Spinal cord (tissue), 9 donors: ENCODE measurements at regions not wholly inside any gene's neighbourhood (a gene's known extent, or its start where the extent isn't known, plus 50 kb on each side); places are given as distances from the start of the nearest gene placed in this dataset.

Experiments used
- DNase-seq, 6 donors: peaks; one replicate each; pipeline versions ENCODE4 v3.0.0 to v3.0.0-alpha.2; 2013 to 2015; ENCODE audit warnings: low spot score in 6 of 6, low read depth in 4 of 6
- H3K27ac ChIP-seq: one replicate; pipeline ENCODE4 v1.5.1; 2013; ENCODE audit warnings: low read depth, low read length, control low read depth
- H3K27me3 ChIP-seq: one replicate; pipeline ENCODE4 v1.6.1; 2013; ENCODE audit warnings: low read length; ENCODE audit not compliant: control insufficient read depth, insufficient read depth
- H3K36me3 ChIP-seq: one replicate; pipeline ENCODE4 v1.6.1; 2013; ENCODE audit warnings: low read length; ENCODE audit not compliant: control insufficient read depth, insufficient read depth
- H3K4me1 ChIP-seq: one replicate; pipeline ENCODE4 v1.6.1; 2013; ENCODE audit warnings: low read length; ENCODE audit not compliant: control insufficient read depth, insufficient read depth
- H3K4me3 ChIP-seq: one replicate; pipeline ENCODE4 v1.5.1; 2013; ENCODE audit warnings: low read depth, low read length, control low read depth
- H3K9me3 ChIP-seq: one replicate; pipeline ENCODE4 v1.6.1; 2013; ENCODE audit warnings: low read length; ENCODE audit not compliant: control insufficient read depth, insufficient read depth
- WGBS: methylation state at CpG from one replicate; pipeline ENCODE4 v1.1.5; 2013; ENCODE audit warnings: missing lambda C conversion rate; ENCODE audit not compliant: insufficient coverage; 5-methylcytosine and 5-hydroxymethylcytosine counted together
- donor health status: healthy.

DNA sequence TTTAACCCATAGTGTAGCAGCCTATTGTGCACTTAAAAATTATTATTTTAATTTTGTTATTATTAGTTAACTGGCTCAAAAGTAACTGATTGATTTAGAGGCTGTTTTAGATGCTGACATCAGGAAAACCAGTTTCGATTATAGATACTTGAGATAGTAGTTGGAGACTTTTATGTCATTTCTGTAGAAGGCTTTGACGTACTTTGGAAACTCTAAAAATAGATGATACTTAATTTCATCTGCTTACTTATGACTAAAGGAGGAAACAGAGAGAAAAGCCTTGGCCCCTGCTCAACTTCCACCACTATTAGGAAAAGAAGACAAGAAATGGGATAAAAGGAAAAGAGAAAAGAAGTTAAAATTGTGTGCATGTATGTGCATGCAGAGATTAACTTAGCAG is 219.3 kb upstream of the HMGA2 start:
- no peak overlapping the region for H3K27ac ChIP-seq
- no peak overlapping the region for H3K4me3 ChIP-seq
- H3K4me1 ChIP-seq, result peaks cover 3% of the 10 kb centered on the region
- no peaks in the 10 kb centered on the region for H3K27me3 ChIP-seq
- H3K9me3 ChIP-seq, result no peaks in the 10 kb centered on the region
- H3K36me3 ChIP-seq, result no peaks in the 10 kb centered on the region
- no peak for DNase-seq
- no CpG with 5 or more reads among the region's 2 CpGs for WGBS

DNA sequence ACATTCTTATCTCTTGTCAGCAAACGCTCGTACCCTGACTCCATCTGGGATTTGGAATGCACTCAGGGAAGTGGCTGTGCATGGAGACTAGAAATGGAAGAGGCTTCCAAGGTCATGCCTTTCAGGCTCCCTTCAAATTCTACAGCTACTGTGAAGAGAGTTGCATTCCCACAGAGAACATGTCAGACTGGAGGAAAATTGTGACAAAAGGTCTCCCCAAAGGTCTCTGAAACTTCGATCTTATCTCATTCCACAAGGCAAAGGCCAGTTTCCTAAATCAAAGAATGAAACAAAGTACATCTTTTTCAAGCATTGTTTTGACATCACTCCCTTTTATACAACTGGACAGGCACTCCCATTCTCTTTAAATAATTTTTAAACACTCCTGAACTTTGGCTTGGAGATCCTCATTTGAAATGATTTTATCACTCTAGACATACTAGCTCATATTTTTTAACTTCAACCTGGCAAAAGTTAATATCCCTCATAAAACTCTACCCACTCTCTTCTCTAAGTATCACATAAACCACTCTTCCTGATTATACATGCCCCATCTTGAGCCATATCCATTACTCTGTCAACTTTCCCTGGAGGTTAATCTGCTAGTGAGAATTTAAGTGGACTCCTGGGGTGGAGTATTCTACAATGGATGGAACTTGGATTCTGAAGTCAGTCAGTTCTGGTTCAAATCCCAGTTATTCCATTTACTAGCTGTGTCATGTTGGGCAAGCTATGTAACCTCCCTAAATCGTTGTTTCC is 218.1 kb upstream of the HMGA2 start:
- no peak overlapping the region for H3K27ac ChIP-seq
- H3K4me1 ChIP-seq, result peaks cover 3% of the 10 kb centered on the region
- DNase-seq, result no peak
- no peaks in the 10 kb centered on the region for H3K9me3 ChIP-seq
- no peaks in the 10 kb centered on the region for H3K36me3 ChIP-seq
- H3K4me3 ChIP-seq, result no peak overlapping the region
- H3K27me3 ChIP-seq, result no peaks in the 10 kb centered on the region
- WGBS, result 81% methylated on average over 3 of the region's 4 CpGs

DNA sequence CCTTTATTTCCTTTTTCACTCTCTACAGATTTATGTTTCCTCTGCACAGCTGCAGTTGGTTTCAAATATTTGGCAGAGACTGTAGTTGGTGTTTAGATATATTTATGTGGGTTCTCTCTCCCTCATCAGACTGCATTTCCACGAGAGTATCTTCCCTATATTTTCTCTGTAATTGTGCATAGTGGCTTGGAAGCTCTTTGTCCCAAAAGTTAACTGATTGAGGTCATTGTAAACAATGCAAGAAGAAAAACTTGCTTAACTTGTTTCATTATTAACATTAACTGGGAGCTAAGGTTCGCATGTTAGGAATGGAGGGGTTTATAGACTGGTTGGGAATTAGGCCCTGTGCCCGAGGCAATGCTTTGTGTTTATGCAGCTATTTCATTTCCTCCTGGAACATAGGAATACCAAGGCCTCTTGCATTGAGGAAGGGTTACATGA is 216.9 kb upstream of the HMGA2 start:
- DNase-seq, result no peak
- no CpG with 5 or more reads among the region's 3 CpGs for WGBS
- Histone ChIP-seq H3K4me1 (peaks cover 3% of the 10 kb centered on the region), H3K36me3 (no peaks in the 10 kb centered on the region), H3K4me3 (no peak overlapping the region), H3K27me3 (no peaks in the 10 kb centered on the region), H3K9me3 (no peaks in the 10 kb centered on the region), H3K27ac (no peak overlapping the region)

DNA sequence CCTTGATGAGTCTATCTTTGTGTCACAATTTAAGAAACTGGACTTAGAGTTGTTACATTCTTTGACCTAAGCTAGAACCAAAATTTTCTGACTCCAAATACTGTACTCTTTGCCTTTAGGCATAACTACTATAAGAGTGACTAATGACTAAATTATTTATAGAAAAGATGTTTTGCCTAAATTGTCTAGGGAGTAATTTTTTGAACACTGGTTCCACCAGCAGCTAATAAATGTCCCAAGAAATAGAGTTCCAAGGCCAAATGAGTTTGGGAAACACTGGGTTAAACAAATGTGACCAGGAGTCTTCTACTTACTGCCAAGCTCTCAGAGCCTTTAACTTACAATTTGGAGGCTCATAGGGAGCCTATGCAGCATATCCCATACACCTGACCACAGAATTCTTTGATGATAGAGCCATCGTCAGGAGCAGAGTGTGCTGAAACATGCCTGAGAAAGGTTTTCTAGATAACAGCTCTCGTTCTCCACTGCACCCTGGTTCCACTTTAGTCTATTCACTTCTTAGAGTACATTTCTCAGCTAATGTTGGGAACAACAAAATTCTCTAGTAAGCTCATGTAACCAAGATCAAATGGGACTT is 215.9 kb upstream of the HMGA2 start:
- Histone ChIP-seq H3K36me3 (no peaks in the 10 kb centered on the region), H3K9me3 (no peaks in the 10 kb centered on the region), H3K4me1 (no peaks in the 10 kb centered on the region), H3K27me3 (no peaks in the 10 kb centered on the region), H3K27ac (no peak overlapping the region), H3K4me3 (no peak overlapping the region)
- 100% methylated on average over 1 of the region's 2 CpGs for WGBS
- DNase-seq, result no peak

DNA sequence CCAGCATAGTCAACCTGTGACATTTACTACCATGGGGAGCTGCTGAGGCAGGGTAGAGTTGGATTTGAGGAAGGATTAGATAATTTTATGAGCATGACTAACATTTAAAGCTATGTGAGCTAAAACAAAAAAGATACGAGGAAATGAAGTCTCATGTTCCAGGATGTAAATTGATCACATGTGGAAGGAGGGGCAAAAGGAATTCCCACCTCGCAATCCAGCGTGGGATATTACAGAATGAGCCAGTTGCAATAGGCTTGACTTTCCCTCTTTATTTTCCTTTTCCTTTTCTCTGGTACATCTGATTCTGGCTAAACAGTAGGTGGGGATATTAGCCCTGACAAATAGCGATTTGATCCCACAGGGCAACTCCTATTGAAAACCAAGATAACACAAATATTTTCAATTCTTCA is 214.9 kb upstream of the HMGA2 start:
- no CpG with 5 or more reads among the region's 4 CpGs for WGBS
- no peaks in the 10 kb centered on the region for H3K27me3 ChIP-seq
- H3K36me3 ChIP-seq, result no peaks in the 10 kb centered on the region
- no peaks in the 10 kb centered on the region for H3K4me1 ChIP-seq
- H3K4me3 ChIP-seq, result no peak overlapping the region
- no peaks in the 10 kb centered on the region for H3K9me3 ChIP-seq
- no peak for DNase-seq
- no peak overlapping the region for H3K27ac ChIP-seq

GRCh38 chr12:65611396-65611795 is 212.9 kb upstream of the HMGA2 start:
- no peak for DNase-seq
- H3K9me3 ChIP-seq, result no peaks in the 10 kb centered on the region
- H3K27me3 ChIP-seq, result no peaks in the 10 kb centered on the region
- H3K36me3 ChIP-seq, result no peaks in the 10 kb centered on the region
- H3K27ac ChIP-seq, result no peak overlapping the region
- H3K4me3 ChIP-seq, result no peak overlapping the region
- 100% methylated on average over 2 of the region's 3 CpGs for WGBS
- H3K4me1 ChIP-seq, result no peaks in the 10 kb centered on the region

- H3K4me3 ChIP-seq, result no peak overlapping the region
- 55% methylated on average over 6 of the region's 7 CpGs for WGBS
- no peaks in the 10 kb centered on the region for H3K27me3 ChIP-seq
- H3K4me1 ChIP-seq, result no peaks in the 10 kb centered on the region
- H3K27ac ChIP-seq, result no peak overlapping the region
- H3K9me3 ChIP-seq, result no peaks in the 10 kb centered on the region
- no peak for DNase-seq
- H3K36me3 ChIP-seq, result no peaks in the 10 kb centered on the region
Observed at GRCh38 chr12:65612440-65612839, 211.8 kb upstream of the HMGA2 start.

GRCh38 chr12:65613692-65614091 is 210.6 kb upstream of the HMGA2 start:
- Histone ChIP-seq H3K4me3 (no peak overlapping the region), H3K27me3 (no peaks in the 10 kb centered on the region), H3K9me3 (no peaks in the 10 kb centered on the region), H3K4me1 (no peaks in the 10 kb centered on the region), H3K27ac (no peak overlapping the region), H3K36me3 (no peaks in the 10 kb centered on the region)
- WGBS, result 78% methylated on average over 1 of the region's 3 CpGs
- no peak for DNase-seq

GRCh38 chr12:65614259-65614889 is 209.9 kb upstream of the HMGA2 start:
- no peak for DNase-seq
- Histone ChIP-seq H3K27ac (no peak overlapping the region), H3K4me3 (no peak overlapping the region), H3K36me3 (no peaks in the 10 kb centered on the region), H3K9me3 (no peaks in the 10 kb centered on the region), H3K27me3 (no peaks in the 10 kb centered on the region), H3K4me1 (no peaks in the 10 kb centered on the region)
- 85% methylated on average over 3 of the region's 5 CpGs for WGBS

DNA sequence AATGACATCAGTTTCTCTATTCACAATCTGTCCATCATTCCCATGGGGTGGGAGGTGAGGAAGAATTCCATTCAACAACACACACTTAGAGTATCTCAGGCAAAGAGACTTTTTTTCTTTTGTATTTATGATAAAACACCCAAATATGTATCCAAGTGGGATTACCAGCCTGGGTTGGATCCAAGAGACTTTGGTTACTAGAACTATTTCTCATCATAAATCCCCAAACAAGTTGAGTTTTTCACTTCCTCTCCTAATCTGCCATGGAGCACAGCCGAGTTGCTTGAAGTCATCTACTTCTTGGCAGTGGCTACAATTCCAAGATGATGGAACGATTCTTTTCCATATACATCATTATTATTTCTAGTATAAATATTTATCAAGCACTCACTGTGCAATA is 209.2 kb upstream of the HMGA2 start:
- H3K9me3 ChIP-seq, result no peaks in the 10 kb centered on the region
- no CpG with 5 or more reads among the region's 2 CpGs for WGBS
- DNase-seq, result no peak
- H3K4me1 ChIP-seq, result no peaks in the 10 kb centered on the region
- H3K27me3 ChIP-seq, result no peaks in the 10 kb centered on the region
- no peak overlapping the region for H3K4me3 ChIP-seq
- H3K36me3 ChIP-seq, result no peaks in the 10 kb centered on the region
- H3K27ac ChIP-seq, result no peak overlapping the region
